WI38 (cell line): ENCODE measurements at regions not wholly inside any gene's neighbourhood (a gene's known extent, or its start where the extent isn't known, plus 50 kb on each side); places are given as distances from the start of the nearest gene placed in this dataset.
"Not testable (repeated sequence)": the region's sequence is repeated elsewhere in the genome, so short reads cannot be mapped to it uniquely, and the experiment has no call there.

Experiments used
- H3K4me3 ChIP-seq: 2 replicates; pipeline ENCODE4 v1.5.1; 2011; ENCODE audit warnings: low read depth, mild to moderate bottlenecking, control low read depth, low read length
- CTCF ChIP-seq: IDR thresholded peaks from 2 replicates; pipeline ENCODE4 v1.5.1; 2012; ENCODE audit warnings: low read depth, mild to moderate bottlenecking, control low read depth, low read length

GRCh38 chr12:75692876-75693275 is 181.5 kb upstream of the KRR1 start:
- no peak overlapping the region for H3K4me3 ChIP-seq
- no peak for TF ChIP-seq CTCF

- H3K4me3 ChIP-seq, result no peak overlapping the region
- no peak for TF ChIP-seq CTCF
These were observed 179.0 kb upstream of the KRR1 start for GRCh38 chr12:75690296-75690955.

- not testable (repeated sequence) for H3K4me3 ChIP-seq
These were observed 174.8 kb upstream of the KRR1 start for GRCh38 chr12:75686233-75686632.

GRCh38 chr12:75685617-75686225 is 174.3 kb upstream of the KRR1 start:
- H3K4me3 ChIP-seq, result no peak overlapping the region
- TF ChIP-seq CTCF, result no peak

GRCh38 chr12:75684678-75685616 is 173.5 kb upstream of the KRR1 start:
- no peak for TF ChIP-seq CTCF
- no peak overlapping the region for H3K4me3 ChIP-seq

- not testable (repeated sequence) for H3K4me3 ChIP-seq
These were observed 172.7 kb upstream of the KRR1 start for GRCh38 chr12:75683995-75684586.

GRCh38 chr12:75683220-75683619 is 171.8 kb upstream of the KRR1 start:
- TF ChIP-seq CTCF, result no peak
- no peak overlapping the region for H3K4me3 ChIP-seq

GRCh38 chr12:75677522-75677921 is 166.1 kb upstream of the KRR1 start:
- H3K4me3 ChIP-seq, result no peak overlapping the region
- TF ChIP-seq CTCF, result no peak
